ENCODE measurements at regions not wholly inside any gene's neighbourhood (a gene's known extent, or its start where the extent isn't known, plus 50 kb on each side); places are given as distances from the start of the nearest gene placed in this dataset.

- H3K27me3 ChIP-seq (ENCODE audit: control insufficient read depth, insufficient read depth, low read length) = peaks cover 1% of the 10 kb centered on the region
- no peak for FAIRE-seq
- no peaks in the 10 kb centered on the region for H3K36me3 ChIP-seq (ENCODE audit: control insufficient read depth, insufficient read depth, low read length)
- no peak overlapping the region for H3K4me3 ChIP-seq (ENCODE audit: low read depth, low read length)
- DNase-seq (ENCODE audit: low read depth) = no peak
- TF ChIP-seq, protein P1, sequence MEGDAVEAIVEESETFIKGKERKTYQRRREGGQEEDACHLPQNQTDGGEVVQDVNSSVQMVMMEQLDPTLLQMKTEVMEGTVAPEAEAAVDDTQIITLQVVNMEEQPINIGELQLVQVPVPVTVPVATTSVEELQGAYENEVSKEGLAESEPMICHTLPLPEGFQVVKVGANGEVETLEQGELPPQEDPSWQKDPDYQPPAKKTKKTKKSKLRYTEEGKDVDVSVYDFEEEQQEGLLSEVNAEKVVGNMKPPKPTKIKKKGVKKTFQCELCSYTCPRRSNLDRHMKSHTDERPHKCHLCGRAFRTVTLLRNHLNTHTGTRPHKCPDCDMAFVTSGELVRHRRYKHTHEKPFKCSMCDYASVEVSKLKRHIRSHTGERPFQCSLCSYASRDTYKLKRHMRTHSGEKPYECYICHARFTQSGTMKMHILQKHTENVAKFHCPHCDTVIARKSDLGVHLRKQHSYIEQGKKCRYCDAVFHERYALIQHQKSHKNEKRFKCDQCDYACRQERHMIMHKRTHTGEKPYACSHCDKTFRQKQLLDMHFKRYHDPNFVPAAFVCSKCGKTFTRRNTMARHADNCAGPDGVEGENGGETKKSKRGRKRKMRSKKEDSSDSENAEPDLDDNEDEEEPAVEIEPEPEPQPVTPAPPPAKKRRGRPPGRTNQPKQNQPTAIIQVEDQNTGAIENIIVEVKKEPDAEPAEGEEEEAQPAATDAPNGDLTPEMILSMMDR (IDR thresholded peaks at IDR 0.05; ENCODE audit: insufficient read depth, low read length, severe bottlenecking) = no peak
Measured at GRCh38 chr5:172530878-172531703, 76.8 kb upstream of the SH3PXD2B start.

- DNase-seq (ENCODE audit: low read depth) = no peak
- TF ChIP-seq, protein P1 (IDR thresholded peaks at IDR 0.05; ENCODE audit: insufficient read depth, low read length, severe bottlenecking) = no peak
- no peak for FAIRE-seq
- Histone ChIP-seq H3K4me3 (ENCODE audit: low read depth, low read length) (no peak overlapping the region), H3K36me3 (ENCODE audit: control insufficient read depth, insufficient read depth, low read length) (no peaks in the 10 kb centered on the region), H3K27me3 (ENCODE audit: control insufficient read depth, insufficient read depth, low read length) (peaks cover 1% of the 10 kb centered on the region)
Measured at GRCh38 chr5:172530406-172530805, 76.1 kb upstream of the SH3PXD2B start.

GRCh38 chr5:172529896-172530295 is 75.6 kb upstream of the SH3PXD2B start:
- Histone ChIP-seq H3K27me3 (ENCODE audit: control insufficient read depth, insufficient read depth, low read length) (peaks cover 1% of the 10 kb centered on the region), H3K36me3 (ENCODE audit: control insufficient read depth, insufficient read depth, low read length) (no peaks in the 10 kb centered on the region), H3K4me3 (ENCODE audit: low read depth, low read length) (no peak overlapping the region)
- DNase-seq (ENCODE audit: low read depth) = no peak
- TF ChIP-seq, protein P1 (IDR thresholded peaks at IDR 0.05; ENCODE audit: insufficient read depth, low read length, severe bottlenecking) = no peak
- peak; percentile 32 for FAIRE-seq

DNA sequence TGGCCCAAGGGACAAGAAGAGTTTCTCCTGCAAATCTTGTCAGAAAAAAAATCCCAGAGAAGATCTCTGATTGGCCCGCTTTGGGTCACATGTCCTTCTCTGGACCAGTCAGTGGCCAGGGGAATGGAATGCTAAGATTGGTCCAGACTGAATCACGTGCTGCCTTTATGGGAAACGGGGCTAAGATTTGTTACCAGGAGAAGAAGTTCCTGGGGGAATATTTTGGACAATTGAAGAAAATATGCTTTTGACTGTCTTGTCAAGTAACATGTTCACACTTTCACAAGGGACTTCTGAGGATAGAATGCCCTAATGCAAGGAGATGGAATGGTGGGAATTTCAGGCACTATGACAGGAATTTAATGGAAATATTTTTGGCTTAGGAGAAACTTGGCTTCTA is 74.1 kb upstream of the SH3PXD2B start:
- no peaks in the 10 kb centered on the region for H3K36me3 ChIP-seq (ENCODE audit: control insufficient read depth, insufficient read depth, low read length)
- no peak for FAIRE-seq
- TF ChIP-seq, protein P1 (IDR thresholded peaks at IDR 0.05; ENCODE audit: insufficient read depth, low read length, severe bottlenecking) = no peak
- no peaks in the 10 kb centered on the region for H3K27me3 ChIP-seq (ENCODE audit: control insufficient read depth, insufficient read depth, low read length)
- no peak overlapping the region for H3K4me3 ChIP-seq (ENCODE audit: low read depth, low read length)
- DNase-seq (ENCODE audit: low read depth) = no peak

DNA sequence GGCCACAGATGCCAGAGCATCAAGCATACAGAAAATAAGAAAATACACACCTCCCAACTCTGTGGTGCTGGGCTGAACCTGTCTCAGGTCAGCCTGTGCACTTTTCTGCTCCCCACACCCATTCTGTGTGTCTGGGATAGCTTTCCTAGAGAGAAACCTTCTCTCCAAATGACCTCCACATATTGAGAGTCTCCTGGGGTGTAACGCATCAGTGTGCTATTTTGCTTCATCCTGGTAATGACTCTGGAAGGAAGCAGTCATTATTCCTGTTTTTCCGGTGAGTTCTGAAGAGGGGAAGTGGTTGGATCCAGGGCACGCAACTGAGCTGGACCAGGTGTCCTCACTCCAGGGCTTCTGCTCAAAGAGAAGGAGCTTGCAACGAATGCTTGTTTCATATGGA is 73.2 kb upstream of the SH3PXD2B start:
- DNase-seq (ENCODE audit: low read depth) (no peak), FAIRE-seq (peak; percentile 96)
- Histone ChIP-seq H3K36me3 (ENCODE audit: control insufficient read depth, insufficient read depth, low read length) (no peaks in the 10 kb centered on the region), H3K4me3 (ENCODE audit: low read depth, low read length) (no peak overlapping the region), H3K27me3 (ENCODE audit: control insufficient read depth, insufficient read depth, low read length) (no peaks in the 10 kb centered on the region)
- TF ChIP-seq, protein P1 (IDR thresholded peaks at IDR 0.05; ENCODE audit: insufficient read depth, low read length, severe bottlenecking) = no peak

GRCh38 chr5:172525996-172526360 is 71.7 kb upstream of the SH3PXD2B start:
- no peak overlapping the region for H3K4me3 ChIP-seq (ENCODE audit: low read depth, low read length)
- H3K27me3 ChIP-seq (ENCODE audit: control insufficient read depth, insufficient read depth, low read length) = no peaks in the 10 kb centered on the region
- FAIRE-seq (no peak), DNase-seq (ENCODE audit: low read depth) (no peak)
- TF ChIP-seq, protein P1 (IDR thresholded peaks at IDR 0.05; ENCODE audit: insufficient read depth, low read length, severe bottlenecking) = no peak
- H3K36me3 ChIP-seq (ENCODE audit: control insufficient read depth, insufficient read depth, low read length) = no peaks in the 10 kb centered on the region

Data from bronchial epithelial cell (primary cell).